ENCODE measurements at regions not wholly inside any gene's neighbourhood (a gene's known extent, or its start where the extent isn't known, plus 50 kb on each side); places are given as distances from the start of the nearest gene placed in this dataset.
"Not testable (repeated sequence)": the region's sequence is repeated elsewhere in the genome, so short reads cannot be mapped to it uniquely, and the experiment has no call there.

DNA sequence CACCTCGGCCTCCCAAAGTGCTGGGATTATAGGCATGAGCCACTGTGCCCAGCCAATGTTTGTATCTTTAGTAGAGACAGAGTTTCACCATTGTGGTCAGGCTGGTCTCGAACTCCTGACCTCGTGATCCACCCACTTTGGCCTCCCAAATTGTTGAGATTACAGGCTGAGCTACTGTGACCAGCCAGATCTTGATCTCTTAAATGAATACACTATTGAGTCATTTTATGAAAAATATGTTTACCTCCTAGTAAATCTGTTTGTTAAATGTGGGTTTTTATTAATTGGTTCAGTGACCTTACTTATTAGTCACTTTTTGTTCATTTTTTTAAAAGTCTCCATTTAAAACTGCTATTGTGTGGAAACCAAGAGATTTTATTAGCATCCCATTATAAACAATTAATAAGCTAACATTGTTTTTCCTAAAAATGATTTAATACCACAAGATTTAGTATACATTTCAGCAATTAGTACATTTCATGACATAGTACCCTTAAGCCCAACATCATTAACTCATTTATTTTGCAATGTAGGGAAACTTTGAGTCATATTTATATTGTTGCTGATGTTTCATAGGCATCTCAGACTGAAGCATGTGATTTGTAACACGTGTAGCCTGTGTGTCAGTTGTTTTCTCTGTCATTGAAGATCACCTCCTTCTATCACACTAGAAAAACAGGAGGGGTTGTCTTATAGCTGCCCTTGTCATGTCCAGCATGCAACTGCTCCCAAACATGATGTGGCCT lies 261.2 kb downstream of the TAF11L14 start:
- DNase-seq, result peak; percentile 43

DNA sequence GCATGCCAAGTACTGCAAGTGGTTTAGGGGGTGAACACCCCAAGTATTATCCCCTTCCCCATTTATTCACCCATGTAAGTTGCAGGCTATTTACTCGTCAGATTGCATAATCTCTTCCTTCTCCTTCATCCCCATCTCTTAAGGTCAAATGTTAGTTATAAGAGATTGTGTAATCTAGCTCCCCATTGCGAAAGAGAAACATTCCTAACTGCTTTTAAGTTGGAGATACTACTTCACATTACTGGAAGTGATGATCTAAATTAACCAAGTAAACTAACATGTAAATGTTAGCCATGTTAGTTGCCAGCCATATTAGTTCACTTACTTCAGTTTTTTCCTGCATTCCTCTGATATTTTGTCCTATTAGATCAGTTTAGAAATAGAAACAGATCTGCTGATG lies 262.3 kb downstream of the TAF11L14 start:
- DNase-seq, result peak; percentile 71

DNA sequence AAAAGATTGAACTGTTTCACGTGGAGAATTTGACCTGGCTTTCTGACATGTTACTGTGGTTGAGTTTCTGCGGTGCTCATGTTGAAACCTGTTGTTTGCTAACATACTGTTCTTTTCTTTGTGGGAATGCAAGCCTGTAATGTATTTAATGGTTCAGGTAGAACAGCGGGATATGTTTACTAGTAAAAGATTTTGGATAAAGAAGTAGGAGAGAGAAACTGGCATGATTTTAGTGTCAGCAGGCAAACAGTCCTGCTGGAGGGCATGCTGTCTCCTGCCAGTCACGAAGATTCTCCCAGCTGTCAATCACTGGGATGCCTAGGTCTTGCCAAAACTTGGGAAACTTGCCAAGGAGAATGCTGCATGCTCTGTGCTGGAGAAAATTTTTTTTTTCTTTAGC lies 263.5 kb downstream of the TAF11L14 start:
- DNase-seq, result no peak

DNA sequence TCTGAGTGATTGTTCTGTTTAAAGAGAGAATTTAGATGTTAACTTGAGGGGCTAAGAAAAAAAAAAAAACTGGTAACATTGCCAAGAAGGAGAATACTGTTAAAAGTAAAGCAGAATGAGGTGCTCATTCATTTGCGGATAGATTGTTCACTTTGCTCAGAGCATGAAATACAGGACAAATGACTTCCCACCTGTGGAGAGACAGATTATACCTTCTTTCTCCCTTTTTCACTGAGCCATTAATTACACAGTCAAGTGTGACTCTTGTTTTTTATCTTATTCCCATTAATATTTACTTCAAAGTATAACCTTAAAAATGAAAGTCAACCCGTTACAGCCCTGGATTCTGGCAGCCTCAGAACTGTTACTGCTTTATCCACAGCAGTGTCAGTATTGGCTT lies 264.5 kb downstream of the TAF11L14 start:
- no peak for DNase-seq

DNA sequence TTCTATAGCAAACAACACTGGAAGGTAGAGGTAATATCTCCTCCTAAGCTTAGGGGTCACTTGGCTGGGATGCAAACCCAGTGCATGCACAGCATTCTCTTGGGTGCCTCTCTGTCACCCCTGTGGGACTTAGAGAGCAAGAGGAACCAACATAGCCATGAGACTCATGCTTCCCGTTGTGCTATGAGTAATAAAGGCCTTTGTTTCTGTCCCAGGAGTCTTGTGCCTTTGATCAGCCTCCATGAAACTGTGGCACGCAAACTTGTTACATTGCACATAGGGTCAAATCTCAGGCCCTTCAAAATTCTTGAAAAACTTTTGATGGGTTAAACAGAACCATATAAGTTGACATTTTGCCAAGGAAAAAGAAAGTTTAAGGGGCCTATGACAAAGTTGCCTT lies 272.8 kb downstream of the TAF11L14 start:
- peak; percentile 32 for DNase-seq

DNA sequence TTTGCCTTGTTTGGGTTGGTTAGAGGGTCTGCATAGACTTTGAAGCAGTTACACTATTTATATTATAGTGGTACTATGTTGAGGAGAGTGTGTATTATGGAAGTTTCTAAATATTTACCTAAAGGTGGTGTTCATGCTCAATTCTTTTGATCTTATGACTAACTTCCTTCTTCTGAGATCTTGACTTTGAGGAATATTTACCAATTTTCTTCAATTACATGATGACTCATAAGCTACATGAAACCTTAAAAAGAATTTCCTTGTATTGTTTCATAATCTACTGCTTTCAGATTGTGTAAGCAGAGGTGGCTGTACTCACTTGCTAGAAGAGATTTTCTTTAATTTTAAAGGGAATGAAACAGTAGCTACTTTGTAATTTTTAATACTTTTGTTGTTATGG lies 276.1 kb downstream of the TAF11L14 start:
- peak; percentile 93 for DNase-seq

DNA sequence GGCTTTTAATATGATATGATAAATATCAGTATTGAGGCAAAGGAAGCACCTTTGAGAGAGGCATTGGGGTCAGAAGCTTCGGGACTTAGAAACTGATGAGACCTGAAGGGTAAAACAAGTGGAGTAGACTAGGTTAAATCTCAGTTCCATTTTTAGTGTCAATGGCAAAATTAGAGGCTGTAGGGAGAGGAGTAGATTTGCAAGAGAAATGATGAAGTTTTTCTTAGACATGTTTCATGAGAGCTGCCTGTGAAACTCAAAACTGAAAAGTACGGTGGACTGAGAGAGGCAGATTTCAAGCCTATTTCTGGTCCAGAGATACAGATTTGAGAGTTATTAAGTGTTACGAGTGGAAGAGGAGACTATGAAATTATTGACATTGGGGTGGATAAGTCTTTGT lies 278.5 kb downstream of the TAF11L14 start:
- DNase-seq, result no peak

DNA sequence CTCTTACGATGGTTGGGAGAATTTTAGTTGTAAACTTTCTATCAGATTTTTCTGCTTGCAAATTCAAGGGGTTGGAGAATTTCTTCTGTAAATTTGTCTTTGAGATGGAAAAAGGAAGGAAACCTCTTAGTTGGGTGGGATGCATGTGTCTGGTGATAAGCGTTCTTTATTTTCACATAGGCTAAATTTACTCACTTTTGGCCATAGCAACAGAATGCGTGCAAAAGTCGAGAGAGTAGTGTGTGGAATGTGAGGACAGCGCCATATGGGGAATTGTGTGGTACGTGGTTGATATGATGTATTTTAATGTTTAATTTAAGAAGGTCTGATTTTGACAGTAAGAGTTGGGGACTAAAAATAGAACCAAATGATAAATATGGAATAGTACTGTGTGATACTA lies 282.2 kb downstream of the TAF11L14 start:
- no peak for DNase-seq

DNA sequence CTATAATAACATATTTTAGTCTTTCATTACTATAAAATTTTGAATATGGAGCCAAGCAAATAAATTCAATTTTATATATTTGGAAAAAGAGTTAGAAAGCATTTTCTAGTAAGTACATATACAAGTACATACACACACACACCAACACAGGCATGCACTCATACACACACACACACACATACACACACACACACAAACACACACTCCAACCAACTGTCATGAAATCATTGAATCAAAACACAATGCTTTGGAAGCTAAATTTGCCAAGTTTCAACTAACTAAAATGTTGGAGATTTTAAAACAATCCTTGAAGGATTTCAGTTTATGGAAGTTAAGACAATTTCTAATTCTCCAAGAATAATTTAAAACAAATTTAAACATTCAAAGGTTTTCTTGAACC lies 283.2 kb downstream of the TAF11L14 start:
- no peak for DNase-seq

DNA sequence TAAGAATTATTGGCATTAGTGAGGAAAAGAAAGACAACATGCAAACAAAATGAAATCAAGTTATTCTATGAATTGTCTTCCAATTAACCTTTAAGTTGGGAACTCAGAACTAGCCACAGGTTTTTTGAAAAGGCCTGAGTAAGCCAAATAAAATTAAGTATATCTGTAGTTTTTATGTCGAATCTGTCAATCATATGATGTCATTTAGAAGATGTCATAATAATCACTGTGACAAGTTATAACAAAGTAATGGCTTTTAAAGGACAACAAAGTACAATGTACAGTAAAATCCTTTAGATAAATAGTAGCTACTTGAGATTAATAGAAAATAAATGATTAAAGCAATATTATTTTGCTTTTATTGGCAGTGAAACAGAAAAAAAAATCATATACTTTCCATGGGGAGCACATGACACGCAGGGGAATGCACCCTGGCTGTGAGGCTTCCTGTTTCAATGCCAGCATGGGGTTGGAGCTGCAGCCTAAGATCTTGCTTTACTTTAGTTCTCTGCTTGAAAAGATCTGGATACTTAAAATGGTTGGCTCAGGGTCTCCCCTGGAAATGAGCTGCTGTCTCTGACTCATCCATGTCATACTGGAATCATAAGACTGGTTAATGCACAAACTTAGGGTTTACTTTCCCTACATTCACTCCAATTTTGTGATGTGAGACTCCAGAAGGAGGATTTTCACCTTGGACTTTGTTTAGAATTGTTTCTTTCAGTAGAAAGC lies 284.3 kb downstream of the TAF11L14 start:
- peak; percentile 16 for DNase-seq

DNA sequence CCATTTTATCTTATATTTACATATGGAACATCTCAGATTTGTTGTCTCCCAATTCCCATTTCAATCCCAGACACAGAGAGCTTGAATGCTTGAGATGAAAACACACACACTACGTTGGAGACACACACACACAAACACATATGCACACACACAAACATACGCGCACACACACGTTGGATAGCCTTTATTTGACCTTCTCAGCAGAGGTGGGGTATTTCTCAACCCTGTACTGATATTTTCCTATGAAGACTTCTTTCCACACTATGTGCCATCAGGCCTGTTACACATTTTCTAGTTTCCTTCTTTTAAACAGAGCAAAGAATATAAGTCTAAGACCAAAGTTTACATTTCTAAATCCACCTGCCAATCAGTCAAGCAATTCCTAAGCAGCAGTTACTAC lies 291.0 kb downstream of the TAF11L14 start:
- no peak for DNase-seq

DNA sequence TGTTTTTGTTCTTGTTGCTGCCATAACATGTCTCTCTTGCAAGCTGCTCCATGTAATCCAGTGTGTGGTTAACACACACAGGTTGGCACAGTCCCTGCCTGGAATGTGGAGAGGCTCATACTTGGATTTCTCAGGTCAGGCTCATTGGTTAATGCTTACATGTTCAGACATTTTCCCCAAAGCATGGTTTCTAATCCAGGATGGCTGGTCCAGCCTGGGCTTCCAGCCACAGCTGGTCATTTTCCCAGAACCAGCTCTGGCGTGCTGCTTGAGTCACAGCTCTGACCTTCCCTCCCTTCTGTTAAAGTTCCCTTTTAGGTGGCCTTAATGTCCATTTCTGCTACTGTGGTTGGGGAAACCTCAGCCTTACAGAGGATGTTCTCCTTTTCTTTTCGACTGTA lies 294.3 kb downstream of the TAF11L14 start:
- peak; percentile 77 for DNase-seq

DNA sequence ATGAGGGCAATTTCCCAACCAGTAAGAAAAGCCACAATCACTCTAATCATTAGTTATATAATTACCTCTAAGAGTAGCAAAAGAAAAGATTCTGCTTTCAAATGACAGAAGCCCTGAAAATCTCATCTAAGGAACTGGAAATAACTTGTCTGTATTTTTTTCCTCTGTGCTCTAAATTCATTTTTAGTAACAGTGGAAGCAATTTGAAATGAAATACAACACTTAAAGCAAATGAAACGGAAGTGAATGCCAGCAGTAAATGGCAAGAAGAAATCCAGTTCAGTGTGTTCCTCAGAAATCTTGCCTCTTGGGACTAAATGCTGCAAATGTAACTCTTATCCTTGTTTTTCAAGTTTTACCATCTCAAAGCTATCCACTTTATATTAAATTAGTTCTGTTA lies 294.9 kb downstream of the TAF11L14 start:
- no peak for DNase-seq

DNA sequence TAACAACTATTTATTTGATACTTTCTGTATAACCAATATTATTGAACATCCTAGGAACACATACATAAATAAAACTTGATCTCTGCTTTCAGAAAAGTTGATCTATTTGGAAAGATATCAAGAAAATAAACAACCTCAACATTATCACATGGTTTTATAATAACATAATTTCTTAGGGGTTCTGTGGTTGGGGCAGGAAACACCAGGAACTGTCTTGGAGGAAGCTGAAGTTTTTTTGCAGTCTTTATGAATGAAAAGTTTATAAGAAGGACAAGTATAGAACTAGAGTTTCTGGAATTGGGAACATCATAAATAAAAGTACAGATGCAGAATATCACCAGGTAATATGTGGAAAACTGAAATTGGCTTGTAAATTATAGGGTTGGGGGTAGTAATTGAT lies 296.1 kb downstream of the TAF11L14 start:
- no peak for DNase-seq

DNA sequence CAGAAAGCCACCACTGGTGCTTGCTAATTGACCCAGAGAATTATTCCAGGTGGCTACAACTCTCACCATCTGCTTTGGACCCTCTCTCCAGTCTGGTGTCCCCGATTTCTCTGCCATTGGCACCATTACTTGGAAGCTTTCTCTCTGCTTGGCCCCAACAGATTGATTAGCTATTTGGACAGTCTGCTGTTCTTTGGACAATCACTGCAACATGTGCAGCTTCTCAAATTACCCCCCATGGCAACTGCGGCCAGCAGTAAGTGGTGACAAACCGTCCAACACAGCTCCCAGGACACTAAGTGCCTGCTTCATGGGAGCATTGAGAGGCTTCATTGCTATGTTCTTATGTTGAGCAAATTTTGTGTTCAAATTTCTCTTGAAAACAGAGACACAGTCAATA lies 309.8 kb downstream of the TAF11L14 start:
- DNase-seq, result no peak

DNA sequence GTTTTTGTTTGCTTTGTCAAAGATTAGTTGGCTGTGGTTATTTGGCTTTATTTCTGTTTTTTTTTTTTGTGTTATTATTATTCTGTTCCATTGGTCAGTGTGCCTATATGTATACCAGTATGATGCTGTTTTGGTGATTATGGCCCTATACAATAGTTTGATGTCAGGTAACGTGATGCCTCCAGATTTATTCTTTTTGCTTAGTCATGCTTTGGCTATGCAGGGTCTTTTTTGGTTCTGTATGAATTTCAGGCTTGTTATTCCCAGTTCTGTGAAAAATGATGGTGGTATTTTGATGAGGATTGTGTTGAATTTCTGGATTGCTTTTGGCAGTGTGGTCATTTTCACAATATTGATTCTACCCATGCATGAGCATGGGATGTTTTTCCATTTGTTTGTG lies 312.8 kb downstream of the TAF11L14 start:
- no peak for DNase-seq

DNA sequence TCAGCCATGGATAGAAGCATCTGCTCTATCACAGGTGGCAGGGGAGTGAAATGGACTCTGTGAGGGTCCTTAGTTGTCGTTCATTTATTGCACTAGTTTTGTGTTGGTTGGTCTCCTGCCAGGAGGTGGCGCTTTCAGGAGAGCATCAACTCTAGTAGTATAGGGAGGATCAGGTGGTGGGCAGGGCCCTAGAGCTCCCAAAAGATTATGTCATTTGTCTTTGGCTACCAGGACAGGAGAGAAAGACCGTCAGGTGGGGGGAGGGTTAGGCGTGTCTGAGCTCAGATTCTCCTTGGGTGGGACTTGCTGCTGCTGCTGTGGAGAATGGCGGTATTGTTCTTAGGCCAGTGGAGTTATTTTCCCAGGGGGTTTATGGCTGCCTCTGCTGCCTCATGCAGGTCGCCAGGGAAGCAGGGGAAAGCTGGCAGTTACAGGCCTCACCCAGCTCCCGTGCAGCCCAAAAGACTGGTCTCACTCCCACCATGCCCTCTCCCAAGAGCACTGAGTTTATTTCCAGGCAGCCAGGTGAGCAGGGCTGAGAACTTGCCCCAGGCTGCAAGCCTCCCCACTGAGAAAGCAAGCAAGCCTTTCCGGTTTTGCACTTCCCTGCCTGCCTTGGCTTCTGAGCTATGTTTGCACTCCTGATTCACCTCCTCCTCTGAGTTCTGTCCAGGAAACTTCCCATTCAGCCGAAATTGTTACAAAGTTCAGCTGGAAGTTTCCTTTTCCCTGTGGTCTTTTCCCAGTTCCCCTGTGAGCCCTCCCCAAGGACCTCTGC lies 317.3 kb downstream of the TAF11L14 start:
- DNase-seq, result no peak

DNA sequence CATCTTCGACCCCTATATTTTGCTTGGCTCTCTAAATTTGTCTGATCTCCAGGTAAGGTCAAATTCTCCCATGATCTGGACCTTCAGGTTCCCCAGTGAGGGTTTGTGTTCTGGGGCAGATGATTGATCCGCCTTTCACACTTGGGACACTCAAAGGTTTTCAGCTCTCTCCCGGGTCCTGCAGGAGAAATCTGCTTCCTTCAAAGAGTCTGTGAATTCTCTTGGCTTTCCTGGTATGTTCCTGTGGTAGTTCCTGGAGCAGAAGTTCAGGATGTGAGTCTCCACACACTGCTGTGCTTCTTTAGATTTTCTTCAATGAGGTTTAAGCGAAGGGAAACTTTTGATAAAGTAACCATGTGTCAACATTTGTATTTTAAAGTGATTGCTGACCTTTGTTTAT lies 318.0 kb downstream of the TAF11L14 start:
- no peak for DNase-seq

DNA sequence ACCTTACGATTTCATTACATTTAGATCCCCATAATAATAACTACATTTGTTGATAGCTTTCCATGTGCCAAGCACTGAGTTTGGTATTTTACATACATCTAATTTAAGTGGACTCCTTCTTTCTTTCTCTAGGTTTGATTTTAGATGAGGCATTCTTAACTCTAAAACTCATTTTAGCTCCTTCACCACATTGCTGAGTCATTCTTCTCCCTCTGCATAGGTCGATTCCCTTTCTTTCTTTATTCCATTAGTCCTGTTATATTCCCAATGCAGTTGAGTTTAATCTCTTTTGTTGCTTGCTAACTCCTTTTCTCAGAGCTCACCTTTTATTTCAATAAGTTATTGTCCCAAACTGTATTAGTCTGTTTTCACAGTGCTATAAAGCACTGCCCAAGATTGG lies 329.8 kb downstream of the TAF11L14 start:
- no peak for DNase-seq

DNA sequence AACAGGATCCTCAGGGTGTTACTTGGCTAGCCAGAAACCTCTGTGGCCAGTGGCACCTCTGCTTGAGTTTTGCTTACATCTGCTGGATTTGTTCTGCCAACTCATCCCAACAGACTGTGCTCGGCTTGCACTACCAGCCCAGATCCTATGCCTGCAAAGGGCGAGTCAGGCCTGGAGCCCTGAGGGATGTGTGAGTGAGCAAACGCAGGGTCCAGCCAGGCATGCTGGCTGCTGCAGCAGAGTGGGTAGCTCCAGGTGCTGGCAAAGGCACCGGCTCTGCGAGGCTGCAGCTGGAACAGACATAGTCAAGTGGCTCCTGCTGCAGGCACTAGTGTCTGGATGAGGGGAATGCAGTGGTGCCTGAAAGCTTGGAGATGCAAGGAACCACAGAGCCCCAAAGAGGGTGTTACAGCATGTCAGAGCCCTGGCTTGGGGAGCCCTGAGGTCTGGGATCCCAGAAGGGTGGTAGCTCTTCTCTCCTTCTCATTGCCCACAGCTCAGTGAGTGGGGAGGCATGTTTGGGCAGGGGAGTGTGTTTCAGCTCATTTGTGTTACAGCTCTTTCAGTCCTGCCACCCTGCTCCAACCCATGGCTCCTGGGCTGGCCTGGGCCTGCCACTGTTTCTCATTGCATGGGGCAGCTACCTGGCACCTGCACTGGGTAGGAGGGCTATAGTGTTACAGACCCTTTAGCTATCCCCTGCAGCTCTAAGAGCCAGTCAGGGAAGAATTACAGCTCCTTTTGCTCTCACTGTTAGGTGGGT lies 332.6 kb downstream of the TAF11L14 start:
- no peak for DNase-seq

DNA sequence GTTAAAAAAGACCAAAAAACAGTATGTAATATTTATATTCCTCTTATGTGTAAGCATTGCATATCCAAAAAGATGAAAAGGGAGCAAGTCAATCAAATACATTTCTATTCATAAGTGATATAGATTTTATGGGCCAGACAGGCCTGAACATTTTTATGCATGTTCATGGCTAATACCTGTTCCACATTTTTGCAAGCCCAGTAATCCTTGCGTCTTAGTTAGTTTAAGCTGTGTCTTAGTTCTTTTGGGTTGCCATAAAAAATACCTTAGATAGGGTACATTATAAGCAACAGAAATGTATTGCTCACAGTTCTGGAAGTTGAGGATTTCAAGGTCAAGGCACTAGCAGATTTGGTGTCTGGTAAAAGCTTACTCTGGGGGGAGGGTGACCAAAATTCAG lies 342.1 kb downstream of the TAF11L14 start:
- no peak for DNase-seq

DNA sequence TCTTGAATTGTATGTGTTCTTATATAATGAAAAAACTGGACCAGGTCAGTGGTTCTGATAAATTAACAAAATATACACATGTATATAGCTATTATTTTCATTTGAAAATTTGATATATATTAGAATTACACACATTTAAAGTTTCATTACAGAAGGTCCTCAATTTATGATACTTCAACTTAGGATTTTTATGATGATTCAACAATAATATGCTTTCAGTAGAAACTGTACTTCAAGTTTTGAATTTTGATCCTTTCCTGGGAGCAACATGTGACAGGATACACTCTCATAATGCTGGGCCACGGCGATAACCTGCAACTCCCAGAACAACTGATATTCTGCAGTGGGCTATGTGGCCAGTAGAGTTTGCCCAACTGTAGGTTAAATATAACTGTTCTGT lies 344.7 kb downstream of the TAF11L14 start:
- no peak for DNase-seq

DNA sequence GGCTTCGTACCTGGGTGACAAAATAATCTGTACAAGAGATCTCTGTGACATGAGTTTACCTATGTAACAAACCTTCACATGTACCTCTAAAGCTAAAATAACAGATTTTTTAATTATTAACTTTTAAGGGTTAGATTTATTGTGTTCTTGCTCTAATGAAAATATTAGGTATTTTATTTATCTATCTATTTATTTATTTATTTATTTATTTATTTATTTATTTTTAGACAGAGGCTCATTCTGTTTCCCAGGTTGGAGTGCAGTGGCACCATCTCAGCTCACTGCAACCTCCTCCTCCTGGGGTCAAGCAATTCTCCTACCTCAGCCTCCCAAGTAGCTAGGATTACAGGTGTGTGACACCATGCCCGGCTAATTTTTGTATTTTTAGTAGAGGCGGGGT lies 348.4 kb downstream of the TAF11L14 start:
- not testable (repeated sequence) for DNase-seq
